HG03066 (cell line): ENCODE measurements at regions not wholly inside any gene's neighbourhood (a gene's known extent, or its start where the extent isn't known, plus 50 kb on each side); places are given as distances from the start of the nearest gene placed in this dataset.
"Not testable (repeated sequence)": the region's sequence is repeated elsewhere in the genome, so short reads cannot be mapped to it uniquely, and the experiment has no call there.

ENCODE experiments used
- ATAC-seq: cut with Tn5 transposase; IDR thresholded peaks from one replicate; pipeline ENCODE4 v1.9.1; 2021; ENCODE audit warnings: low read depth; ENCODE audit not compliant: unreplicated experiment

DNA sequence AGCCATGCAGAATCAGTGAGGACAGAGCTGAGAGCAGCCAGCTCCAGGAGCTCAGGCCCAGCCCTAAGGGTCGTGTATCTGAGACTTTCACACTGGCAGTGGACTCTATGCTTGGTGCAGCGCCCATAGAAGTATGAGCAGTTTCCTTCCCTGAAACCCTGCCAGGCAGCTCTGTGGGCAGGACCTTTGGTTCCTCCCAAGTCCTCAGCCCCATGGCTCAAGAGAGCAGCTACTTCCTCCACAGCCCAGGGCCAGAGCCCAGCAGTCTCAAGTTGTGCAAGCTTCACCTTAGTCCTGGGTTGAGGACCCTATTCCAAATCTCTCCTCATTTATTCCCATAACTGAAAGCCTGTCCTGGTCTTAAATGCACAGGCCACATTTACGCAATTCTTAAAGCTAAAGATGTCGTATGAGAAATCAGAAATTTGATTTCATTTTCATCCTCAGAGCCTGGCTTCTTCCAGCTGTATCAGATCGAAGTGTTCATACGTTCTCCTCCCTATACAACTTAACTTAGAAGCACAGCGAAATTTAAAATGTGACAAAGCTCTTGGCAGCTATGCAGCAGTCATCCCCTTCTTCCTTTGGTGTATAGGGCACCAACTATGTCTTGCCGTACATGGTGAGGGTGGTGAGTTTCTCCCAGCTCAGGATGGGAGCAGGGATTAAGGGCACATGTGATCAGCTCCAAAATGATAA is 1337.1 kb downstream of the RPIA start:
- ATAC-seq, result not testable (repeated sequence)

- not testable (repeated sequence) for ATAC-seq
Observed at GRCh38 chr2:90029080-90029428, 1337.6 kb downstream of the RPIA start.

- not testable (repeated sequence) for ATAC-seq
Observed at GRCh38 chr2:90032269-90032668, 1340.8 kb downstream of the RPIA start.

GRCh38 chr2:90036335-90036734 is 1344.9 kb downstream of the RPIA start:
- not testable (repeated sequence) for ATAC-seq

- ATAC-seq, result not testable (repeated sequence)
Observed at GRCh38 chr2:90039093-90039492, 1347.6 kb downstream of the RPIA start.

DNA sequence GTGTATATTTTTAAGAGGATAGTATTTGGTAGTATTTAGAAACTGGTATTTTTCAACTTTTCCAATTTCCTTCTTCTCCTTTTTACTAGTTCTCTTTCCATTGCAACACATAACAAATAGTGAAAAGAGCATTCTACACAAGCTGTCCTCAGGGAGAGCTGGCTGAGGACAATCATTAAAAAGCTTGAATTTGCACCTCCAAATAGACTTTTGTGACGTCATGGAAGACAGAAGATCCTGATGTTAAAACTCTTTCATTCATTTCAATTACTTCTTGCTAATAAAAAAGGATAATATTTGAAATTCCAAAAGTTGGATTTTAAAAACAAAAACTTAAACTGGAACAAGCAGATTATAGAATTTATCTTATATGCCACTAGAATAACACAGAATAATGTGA is 1356.3 kb downstream of the RPIA start:
- not testable (repeated sequence) for ATAC-seq

- not testable (repeated sequence) for ATAC-seq
Observed at GRCh38 chr2:90052113-90052631, 1360.7 kb downstream of the RPIA start.

- no peak for ATAC-seq
Observed at GRCh38 chr2:90069290-90069894, 1377.9 kb downstream of the RPIA start.

GRCh38 chr2:90076311-90076710 is 1384.8 kb downstream of the RPIA start:
- ATAC-seq, result no peak

GRCh38 chr2:90077948-90078347 is 1386.5 kb downstream of the RPIA start:
- ATAC-seq, result no peak

DNA sequence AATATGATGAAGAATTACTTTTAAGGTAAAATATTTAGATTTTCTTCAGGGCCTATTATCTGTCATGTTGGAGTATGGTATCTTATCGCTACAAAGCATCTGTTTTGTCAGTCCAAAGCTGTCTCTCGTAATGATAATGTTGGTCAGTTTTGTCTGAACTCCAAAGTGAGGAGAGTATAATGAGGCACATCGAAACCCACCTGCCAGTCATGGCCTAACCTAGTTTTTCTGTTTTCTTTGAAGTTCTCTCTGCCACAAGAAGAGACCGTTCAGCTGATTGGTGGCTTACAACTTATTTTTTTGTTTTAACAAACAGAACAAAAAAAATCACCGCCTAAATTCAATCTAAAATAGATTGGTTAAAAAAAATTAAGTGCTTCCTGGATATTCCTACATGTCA is 1387.9 kb downstream of the RPIA start:
- no peak for ATAC-seq

GRCh38 chr2:90087792-90088191 is 1396.3 kb downstream of the RPIA start:
- not testable (repeated sequence) for ATAC-seq

DNA sequence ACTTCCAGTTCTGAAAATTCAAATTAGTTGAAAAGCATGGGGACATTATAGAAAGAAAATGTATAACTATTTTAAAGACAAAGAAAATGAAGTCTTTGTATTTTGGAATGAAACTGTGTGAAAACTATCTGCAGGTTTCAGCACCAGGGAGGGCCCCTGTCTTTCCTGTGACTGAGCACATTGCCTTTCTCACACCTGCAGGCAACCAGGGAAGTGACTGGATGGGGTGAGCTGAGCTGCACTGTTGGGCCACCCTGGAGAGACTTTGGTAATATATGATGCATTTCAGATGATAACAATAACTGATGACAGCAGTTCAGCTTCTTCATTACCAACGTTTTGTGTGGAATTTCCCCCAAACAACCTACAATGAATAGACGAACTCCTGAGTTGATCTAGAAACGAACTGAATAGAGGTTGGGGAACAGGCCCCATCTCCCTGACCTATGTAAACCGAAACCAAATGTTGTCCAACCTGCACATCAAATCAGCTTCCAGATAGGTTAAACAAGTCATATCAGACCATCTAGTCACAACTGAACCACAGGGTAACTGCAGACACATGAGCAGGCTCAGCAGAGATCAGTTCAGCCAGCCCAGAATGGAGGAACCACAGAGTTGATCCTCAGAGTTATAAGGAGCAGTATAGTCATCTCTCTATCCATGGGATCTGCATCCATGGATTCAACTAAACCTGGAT is 1402.2 kb downstream of the RPIA start:
- not testable (repeated sequence) for ATAC-seq

GRCh38 chr2:90097617-90098016 is 1406.1 kb downstream of the RPIA start:
- ATAC-seq, result not testable (repeated sequence)

- ATAC-seq, result not testable (repeated sequence)
Observed at GRCh38 chr2:90105142-90105541, 1413.7 kb downstream of the RPIA start.

DNA sequence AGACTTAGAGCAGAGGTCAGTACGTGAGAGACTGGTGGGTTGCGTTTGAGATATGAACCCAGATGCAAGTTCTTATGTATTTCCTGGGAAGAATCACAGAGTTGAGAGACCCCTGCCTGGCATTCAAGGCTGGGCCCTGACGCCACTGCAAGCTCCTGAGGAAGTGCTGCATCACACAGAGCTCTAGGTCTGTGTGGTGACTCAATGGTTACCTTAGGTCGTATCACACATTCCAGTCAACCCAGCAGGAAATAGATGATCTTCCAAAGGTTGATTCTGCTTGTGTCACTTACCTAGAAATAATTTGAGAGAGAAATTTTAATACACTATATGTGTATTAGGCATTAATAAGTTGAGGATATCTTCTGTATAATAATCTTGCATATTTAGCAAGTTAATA is 1431.9 kb downstream of the RPIA start:
- not testable (repeated sequence) for ATAC-seq

DNA sequence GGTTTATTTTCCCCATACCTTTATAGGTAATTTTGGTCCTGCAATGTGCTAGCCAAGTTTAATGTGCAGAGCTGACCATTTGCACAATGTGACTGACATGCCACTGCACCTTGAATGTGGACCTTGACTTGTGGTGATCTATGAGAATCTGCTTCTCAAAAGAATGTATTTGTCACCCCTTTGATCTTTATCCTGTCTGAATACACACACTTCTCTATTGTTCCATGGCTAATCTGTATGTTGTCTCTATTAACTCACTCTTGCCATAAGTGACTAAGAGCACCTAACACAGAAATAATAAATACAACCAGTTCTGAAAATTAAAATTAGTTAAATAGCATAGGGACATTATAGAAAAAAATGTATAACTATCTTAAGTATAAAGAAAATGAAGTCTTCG is 1447.6 kb downstream of the RPIA start:
- ATAC-seq, result not testable (repeated sequence)

DNA sequence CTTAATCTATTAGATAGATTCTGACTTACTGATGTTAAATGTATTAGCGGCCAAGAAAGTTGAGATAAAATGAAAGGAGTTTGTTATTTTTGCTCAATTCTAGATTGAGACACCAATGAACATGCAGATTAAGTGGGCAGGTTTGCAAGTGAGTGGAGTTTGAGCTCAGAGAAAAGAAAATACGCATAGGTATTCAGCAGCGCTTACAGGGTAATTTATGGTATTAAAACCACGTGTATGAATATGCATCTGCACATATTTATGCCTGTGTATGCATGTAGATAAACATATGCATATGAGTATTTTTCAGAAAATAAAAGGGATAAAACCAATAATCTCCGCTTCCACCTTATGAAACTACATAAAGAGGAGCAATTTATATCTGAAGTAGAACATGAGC is 1450.1 kb downstream of the RPIA start:
- ATAC-seq, result not testable (repeated sequence)

GRCh38 chr2:90151805-90152204 is 1460.3 kb downstream of the RPIA start:
- not testable (repeated sequence) for ATAC-seq

- not testable (repeated sequence) for ATAC-seq
Observed at GRCh38 chr2:90170978-90171377, 1479.5 kb downstream of the RPIA start.

- ATAC-seq, result not testable (repeated sequence)
Observed at GRCh38 chr2:90173081-90173480, 1481.6 kb downstream of the RPIA start.
